HG02981 (cell line): ENCODE measurements at regions not wholly inside any gene's neighbourhood (a gene's known extent, or its start where the extent isn't known, plus 50 kb on each side); places are given as distances from the start of the nearest gene placed in this dataset.

Experiments
- ATAC-seq: cut with Tn5 transposase; IDR thresholded peaks from one replicate; pipeline ENCODE4 v1.9.1; 2021; ENCODE audit warnings: mild to moderate bottlenecking, moderate library complexity; ENCODE audit not compliant: unreplicated experiment

DNA sequence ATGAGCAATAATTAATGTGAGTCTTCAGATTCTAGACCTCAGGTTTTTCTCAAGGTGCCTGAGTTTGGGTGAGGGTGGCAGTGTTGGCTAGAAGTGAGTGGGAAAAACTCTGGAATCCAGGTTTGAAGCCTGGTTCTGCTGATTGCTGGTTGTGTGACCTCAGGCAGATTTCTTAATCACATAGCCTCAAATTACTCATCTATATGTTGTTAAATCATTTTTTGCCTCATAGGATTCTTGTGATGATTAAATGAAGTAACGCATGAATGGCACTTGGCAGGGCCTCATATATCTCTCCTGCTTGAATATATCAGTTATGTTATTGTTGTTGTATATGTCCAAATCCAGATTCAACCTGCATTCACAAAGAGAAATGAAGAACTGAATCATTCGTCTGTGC is 60.5 kb downstream of the NR2F2 start:
- no peak for ATAC-seq

- no peak for ATAC-seq
Measured at GRCh38 chr15:96392380-96393208, 62.1 kb downstream of the NR2F2 start.

GRCh38 chr15:96393209-96393513 is 62.7 kb downstream of the NR2F2 start:
- no peak for ATAC-seq

DNA sequence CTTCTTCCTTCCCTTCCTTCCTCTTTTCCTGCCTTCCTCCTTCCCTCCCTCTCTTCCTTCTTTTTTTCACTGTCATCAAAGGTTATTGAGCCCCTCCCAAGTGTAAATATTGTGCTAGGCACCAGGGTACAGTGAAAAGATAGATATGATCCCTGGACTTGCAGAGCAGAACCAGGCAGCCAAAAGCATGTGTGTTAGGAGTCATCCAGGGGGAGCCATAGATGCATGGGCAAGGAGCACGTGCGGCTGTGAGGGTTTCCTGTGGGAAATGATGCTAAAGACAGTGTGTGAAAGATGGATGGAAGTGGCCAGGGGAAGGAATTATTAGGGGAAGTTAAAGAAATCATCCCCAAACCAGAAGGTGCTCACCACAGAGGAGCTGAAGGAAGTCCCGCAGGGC is 65.2 kb downstream of the NR2F2 start:
- ATAC-seq = no peak

DNA sequence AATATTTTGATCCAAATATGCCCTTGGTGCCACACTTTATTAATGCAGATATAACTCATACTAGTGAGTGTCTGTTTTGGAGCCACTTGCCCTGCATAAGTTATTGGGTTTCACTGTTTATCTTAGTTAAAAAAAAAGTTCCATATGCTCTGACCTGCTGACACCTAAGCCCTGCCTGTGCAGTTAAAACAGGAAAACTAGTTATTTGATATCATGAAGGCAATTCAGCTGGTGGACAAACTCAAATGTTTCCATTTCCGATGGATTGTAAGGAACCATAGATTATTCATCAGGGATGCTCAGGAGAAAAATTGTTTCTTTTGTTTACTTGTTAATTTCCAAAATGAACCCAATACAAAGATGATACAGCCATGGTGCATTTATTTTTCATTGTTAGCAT is 68.3 kb downstream of the NR2F2 start:
- ATAC-seq = no peak

GRCh38 chr15:96402403-96402802 is 71.9 kb downstream of the NR2F2 start:
- ATAC-seq = no peak

DNA sequence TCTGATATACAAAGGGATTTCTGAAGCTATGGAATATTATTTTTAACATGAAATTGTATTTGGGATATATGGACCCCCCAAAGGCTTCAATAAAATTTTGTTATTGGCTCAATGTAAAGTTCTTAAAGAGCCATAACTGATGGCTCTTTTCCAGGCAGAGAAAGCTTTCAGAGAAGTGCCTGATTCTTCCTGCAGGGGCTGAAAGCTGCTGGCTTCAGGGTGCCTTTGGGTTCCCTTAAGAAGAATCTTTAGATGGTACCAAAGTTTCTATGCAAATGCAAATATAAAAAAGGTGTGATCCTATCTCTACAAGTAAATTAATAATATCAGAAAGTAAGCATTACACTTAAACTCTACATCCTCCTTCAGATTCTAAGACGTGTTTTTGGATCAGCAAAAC is 72.6 kb downstream of the NR2F2 start:
- ATAC-seq = no peak

DNA sequence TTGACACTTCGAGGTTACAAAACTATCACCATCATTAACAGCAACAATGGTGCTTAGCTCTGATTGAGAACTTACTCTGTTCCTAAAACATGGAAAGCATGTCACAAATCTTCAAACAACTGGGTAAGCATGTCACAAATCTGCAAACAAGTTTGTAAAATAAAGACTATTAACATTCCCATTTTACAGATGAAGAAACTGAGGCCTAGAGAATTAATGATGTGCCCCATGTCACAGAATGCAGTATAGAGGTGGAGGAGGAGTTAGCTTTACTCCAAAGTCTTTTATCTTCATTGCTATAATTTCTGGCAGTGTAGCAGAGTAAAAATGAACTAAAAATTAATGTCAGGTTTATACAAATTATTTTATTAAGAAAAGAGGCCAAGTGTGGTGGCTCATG is 73.4 kb downstream of the NR2F2 start:
- ATAC-seq = no peak

- no peak for ATAC-seq
Measured at GRCh38 chr15:96404560-96404959, 74.1 kb downstream of the NR2F2 start.

GRCh38 chr15:96406291-96406690 is 75.8 kb downstream of the NR2F2 start:
- no peak for ATAC-seq

- ATAC-seq = no peak
Measured at GRCh38 chr15:96406701-96407100, 76.2 kb downstream of the NR2F2 start.

- ATAC-seq = no peak
Measured at GRCh38 chr15:96407482-96407881, 77.0 kb downstream of the NR2F2 start.

- ATAC-seq = no peak
Measured at GRCh38 chr15:96408591-96409183, 78.2 kb downstream of the NR2F2 start.

GRCh38 chr15:96409215-96410138 is 79.0 kb downstream of the NR2F2 start:
- ATAC-seq = no peak

DNA sequence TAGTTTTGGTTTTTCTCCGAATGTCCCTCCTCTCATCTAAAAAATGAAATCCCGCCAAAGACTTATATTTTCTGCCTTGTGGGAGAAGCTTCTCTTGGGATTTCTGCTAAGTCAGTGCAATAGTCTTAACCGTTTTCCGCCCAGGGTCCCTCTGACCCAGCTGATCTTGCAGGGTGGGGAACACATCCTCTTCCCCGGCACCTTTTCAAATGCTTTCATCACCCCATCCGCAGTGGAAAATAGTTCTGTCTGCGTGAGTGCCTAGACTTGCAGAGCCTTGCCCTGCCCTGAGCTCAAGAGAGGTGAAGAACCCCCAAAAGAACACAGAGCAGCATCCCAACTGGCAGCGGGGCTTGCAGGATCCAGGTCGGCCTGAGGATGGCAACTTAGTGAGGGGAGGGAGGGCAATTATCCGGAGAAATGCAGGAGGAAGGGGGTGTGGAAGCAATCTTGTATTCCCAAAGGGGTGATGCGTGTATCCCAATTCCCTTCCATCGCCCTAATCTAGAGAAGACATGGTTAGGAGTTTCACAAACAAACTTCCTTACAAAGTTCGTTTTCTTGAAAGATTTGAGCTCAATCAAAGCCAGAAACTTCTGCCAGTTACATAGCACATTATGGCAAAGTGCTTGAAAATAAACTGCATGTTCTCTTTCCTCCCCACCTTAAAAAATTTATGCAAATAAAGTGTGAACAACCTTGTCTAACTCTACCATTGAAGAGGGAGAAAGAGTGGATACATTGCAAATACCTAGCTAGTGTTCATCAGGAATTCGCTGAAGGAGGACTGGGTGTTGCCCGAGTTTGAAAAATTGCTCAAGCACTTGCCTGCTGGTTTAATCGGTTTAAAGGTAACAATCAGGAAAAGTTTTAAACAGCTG is 79.9 kb downstream of the NR2F2 start:
- no peak for ATAC-seq

- ATAC-seq = no peak
Measured at GRCh38 chr15:96411056-96412031, 80.8 kb downstream of the NR2F2 start.

- ATAC-seq = no peak
Measured at GRCh38 chr15:96412045-96412905, 81.8 kb downstream of the NR2F2 start.

DNA sequence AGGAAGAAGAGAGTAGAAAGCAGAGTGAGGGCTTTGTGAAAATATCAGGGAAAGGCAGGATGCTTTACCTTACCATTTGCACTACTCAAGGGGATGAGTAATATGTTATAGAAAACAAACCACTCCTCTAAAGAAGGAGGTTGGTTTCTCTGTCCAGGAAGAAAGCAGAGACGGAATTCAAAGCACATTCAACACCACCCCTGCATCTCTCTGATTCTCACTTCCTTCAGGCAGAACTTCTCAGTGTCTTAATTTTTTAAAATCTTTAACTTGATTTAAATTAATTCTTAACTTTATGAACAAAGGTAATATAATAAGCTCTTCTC is 82.4 kb downstream of the NR2F2 start:
- no peak for ATAC-seq

DNA sequence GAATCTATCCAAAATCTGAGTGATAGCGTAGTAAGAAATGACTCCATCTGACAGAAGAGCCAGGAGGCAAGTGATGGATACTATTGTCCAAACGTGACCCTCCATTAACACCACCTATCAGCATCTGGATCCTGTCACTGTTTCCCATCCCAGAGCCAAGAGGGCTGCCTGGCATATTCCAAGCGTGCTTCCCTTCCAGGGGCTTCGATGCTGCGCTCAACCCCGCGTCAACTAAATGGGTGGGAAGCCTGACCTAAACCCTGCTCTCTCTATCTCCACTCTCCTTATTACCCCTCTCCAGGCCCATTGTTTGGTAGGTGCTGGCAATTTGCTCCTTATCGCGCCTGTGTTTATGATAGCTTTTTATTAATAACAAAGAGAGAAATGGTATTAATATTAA is 83.2 kb downstream of the NR2F2 start:
- no peak for ATAC-seq
